K562 (cell line): ENCODE measurements at regions not wholly inside any gene's neighbourhood (a gene's known extent, or its start where the extent isn't known, plus 50 kb on each side); places are given as distances from the start of the nearest gene placed in this dataset.

Experiments used
- ATF7 ChIP-seq: fragments of 450-650 bp; IDR thresholded peaks from 2 replicates; pipeline ENCODE4 v1.7.1; 2014; ENCODE audit warnings: mild to moderate bottlenecking, moderate library complexity
- EZH2 ChIP-seq: IDR thresholded peaks from 2 replicates; pipeline ENCODE4 v1.6.1; 2012; ENCODE audit warnings: low read depth, mild to moderate bottlenecking, inconsistent platforms, low read length, borderline replicate concordance
- MCM7 ChIP-seq, 2 experiments: fragments of 450-650 bp; IDR thresholded peaks; 2 replicates each; pipeline ENCODE4 v1.6.1; 2016 to 2018
- PHF8 ChIP-seq: fragments of 200-600 bp; sonication (generic); IDR thresholded peaks from 2 replicates; pipeline ENCODE4 v1.6.1; 2012; ENCODE audit warnings: mixed run types, mild to moderate bottlenecking, inconsistent platforms, low read length, moderate library complexity, borderline replicate concordance
- RAD21 ChIP-seq, 2 experiments: fragments of 250-450 bp in 1 of 2; fragments of 450-650 bp in 1 of 2; sonication (Bioruptor Pico) in 1 of 2; formaldehyde crosslinking in 1 of 2; IDR thresholded peaks in 1 of 2; conservative IDR thresholded peaks in 1 of 2; 2 replicates each; pipeline versions ENCODE4 v1.4.0 to v1.8.0; 2020 to 2022; ENCODE audit warnings: mild to moderate bottlenecking in 2 of 2, moderate library complexity in 1 of 2
- TCF7L2 ChIP-seq: fragments of 150-350 bp; IDR thresholded peaks from 2 replicates; pipeline ENCODE4 v1.6.1; 2016; ENCODE audit warnings: low read depth, mild to moderate bottlenecking, low read length, moderate library complexity
- TEAD2 ChIP-seq: fragments of 450-650 bp; IDR thresholded peaks from 2 replicates; pipeline ENCODE4 v1.6.1; 2016; ENCODE audit warnings: missing genetic modification characterization, control low read depth, missing compliant biosample characterization
- TF ChIP-seq, protein P1 (sequence below), 2 experiments: fragments of 450-650 bp in 1 of 2; sonication (generic) in 1 of 2; formaldehyde crosslinking; conservative IDR thresholded peaks; 2 replicates each; pipeline versions ENCODE4 v1.4.0 to v1.8.1; 2020 to 2022; ENCODE audit warnings: mild to moderate bottlenecking in 1 of 2, missing genetic modification reagents in 1 of 2

- TF ChIP-seq, protein P1, sequence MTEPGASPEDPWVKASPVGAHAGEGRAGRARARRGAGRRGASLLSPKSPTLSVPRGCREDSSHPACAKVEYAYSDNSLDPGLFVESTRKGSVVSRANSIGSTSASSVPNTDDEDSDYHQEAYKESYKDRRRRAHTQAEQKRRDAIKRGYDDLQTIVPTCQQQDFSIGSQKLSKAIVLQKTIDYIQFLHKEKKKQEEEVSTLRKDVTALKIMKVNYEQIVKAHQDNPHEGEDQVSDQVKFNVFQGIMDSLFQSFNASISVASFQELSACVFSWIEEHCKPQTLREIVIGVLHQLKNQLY (CRISPR knock-in tag; conservative IDR thresholded peaks at IDR 0.05): no peak
- TF ChIP-seq MCM7 (IDR thresholded peaks at IDR 0.05) (no peak), TCF7L2 (no peak), ATF7 (no peak), EZH2 (no peak), RAD21 (CRISPR knock-in tag; conservative IDR thresholded peaks at IDR 0.05 in 1 of 2, IDR thresholded peaks at IDR 0.05 in 1 of 2) (no peak), PHF8 (no peak), TEAD2 (tag) (no peak)
Measured at GRCh38 chr4:123510659-123511058, 114.1 kb downstream of the SPRY1 start.
